ENCODE measurements at regions not wholly inside any gene's neighbourhood (a gene's known extent, or its start where the extent isn't known, plus 50 kb on each side); places are given as distances from the start of the nearest gene placed in this dataset.

GRCh38 chr4:30610361-30610760, 109.8 kb upstream of the PCDH7 start:
- DNase-seq, result no peak

GRCh38 chr4:30614771-30615170, 105.4 kb upstream of the PCDH7 start:
- DNase-seq, result no peak

- DNase-seq, result no peak
Observed at GRCh38 chr4:30616942-30617646, 103.1 kb upstream of the PCDH7 start.

GRCh38 chr4:30617836-30618235, 102.3 kb upstream of the PCDH7 start:
- no peak for DNase-seq

GRCh38 chr4:30619679-30620078, 100.5 kb upstream of the PCDH7 start:
- no peak for DNase-seq

- DNase-seq, result no peak
Observed at GRCh38 chr4:30620711-30621110, 99.5 kb upstream of the PCDH7 start.

GRCh38 chr4:30630431-30630830, 89.7 kb upstream of the PCDH7 start:
- no peak for DNase-seq

GRCh38 chr4:30632751-30633150, 87.4 kb upstream of the PCDH7 start:
- no peak for DNase-seq

- no peak for DNase-seq
Observed at GRCh38 chr4:30641345-30641744, 78.8 kb upstream of the PCDH7 start.

GRCh38 chr4:30642567-30642966, 77.6 kb upstream of the PCDH7 start:
- DNase-seq, result no peak

- no peak for DNase-seq
Observed at GRCh38 chr4:30653291-30653690, 66.9 kb upstream of the PCDH7 start.

- DNase-seq, result no peak
Observed at GRCh38 chr4:30656828-30657227, 63.3 kb upstream of the PCDH7 start.

GRCh38 chr4:30667919-30668318, 52.2 kb upstream of the PCDH7 start:
- no peak for DNase-seq

GRCh38 chr4:30670206-30670605, 50.0 kb upstream of the PCDH7 start:
- no peak for DNase-seq

Measured in stimulated activated CD4-positive, alpha-beta T cell treated with anti-CD3 and anti-CD28 coated beads, Interleukin-2, amount 100 ng/mL, for 24 hours (primary cell).